ENCODE measurements at regions not wholly inside any gene's neighbourhood (a gene's known extent, or its start where the extent isn't known, plus 50 kb on each side); places are given as distances from the start of the nearest gene placed in this dataset.

DNA sequence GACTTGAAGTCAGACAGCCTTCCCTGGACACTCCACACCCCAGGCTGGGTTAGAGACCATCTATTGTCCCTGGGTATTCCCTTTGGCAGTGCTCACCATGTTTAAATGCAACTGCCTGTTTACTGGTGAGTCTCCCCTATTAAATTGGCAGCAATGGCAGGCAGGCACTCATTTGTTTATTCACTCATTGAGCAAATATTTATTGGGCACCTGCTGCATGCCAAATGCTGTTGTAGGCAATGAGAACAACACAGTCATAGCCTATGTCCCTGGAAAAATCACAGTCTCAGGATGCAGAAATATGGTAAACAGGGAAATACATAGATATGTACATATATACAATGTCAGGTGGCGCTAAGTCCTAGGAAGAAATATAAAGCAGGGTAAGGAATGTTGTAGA lies 212.8 kb downstream of the SUDS3 start:
- Histone ChIP-seq H3K9ac (ENCODE audit: low read length in 5 of 5) (no peak overlapping the region), H3K4me1 (ENCODE audit: control insufficient read depth in 5 of 5, insufficient read depth in 5 of 5, low read length in 5 of 5) (no peaks in the 10 kb centered on the region)

DNA sequence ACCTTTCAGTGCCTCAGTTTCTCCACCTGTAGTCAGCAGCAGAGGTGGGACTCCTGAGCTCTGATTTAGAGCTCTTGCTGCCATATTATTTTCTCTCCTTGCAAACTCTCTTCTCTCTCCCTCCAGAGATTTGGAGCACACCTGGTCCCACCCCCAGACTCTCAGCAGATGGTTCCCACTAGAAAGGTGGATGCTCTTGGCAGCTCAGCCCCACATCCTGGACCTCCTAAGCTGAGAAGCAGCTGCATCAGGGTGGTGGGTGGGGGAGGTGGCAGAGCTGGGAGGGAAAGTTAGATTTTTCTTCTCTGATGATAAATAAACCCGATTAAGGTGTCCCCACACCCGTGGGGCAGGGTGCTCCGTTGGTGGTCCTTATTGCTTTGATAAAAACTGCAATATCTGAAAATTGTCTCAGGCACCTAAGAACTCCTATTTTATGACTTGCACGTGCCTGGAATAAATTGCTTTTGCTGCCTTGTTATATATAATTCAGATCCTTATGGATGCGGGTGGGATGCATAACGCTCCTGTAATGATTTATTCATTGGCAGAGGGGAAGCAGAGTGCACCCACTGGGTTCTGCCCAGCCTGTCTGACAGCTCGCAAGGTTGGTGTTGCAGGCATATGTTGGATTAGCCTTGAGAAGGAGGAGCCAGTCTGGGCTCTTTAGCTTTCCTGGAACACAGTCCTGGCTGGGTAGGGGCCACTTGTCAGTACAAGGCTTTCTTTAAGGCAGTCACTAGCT lies 214.2 kb downstream of the SUDS3 start:
- H3K9me3 ChIP-seq (ENCODE audit: control insufficient read depth in 5 of 5, low read length in 5 of 5), result peaks cover 2 to 12% (median 4%) of the 10 kb centered on the region in 5 donors
- no peak overlapping the region for H3K27ac ChIP-seq (ENCODE audit: low read depth, low read length)
- no peaks in the 10 kb centered on the region for H3K36me3 ChIP-seq (ENCODE audit: control insufficient read depth in 5 of 5, insufficient read depth in 5 of 5, low read length in 5 of 5)
- no peaks in the 10 kb centered on the region for H3K4me1 ChIP-seq (ENCODE audit: control insufficient read depth in 5 of 5, insufficient read depth in 5 of 5, low read length in 5 of 5)
- H3K4me3 ChIP-seq (ENCODE audit: low read depth in 1 of 5, low read length in 5 of 5), result no peak overlapping the region
- no peak overlapping the region for H3K9ac ChIP-seq (ENCODE audit: low read length in 5 of 5)
- H3K27me3 ChIP-seq (ENCODE audit: control insufficient read depth in 5 of 5, insufficient read depth in 4 of 5, low read length in 5 of 5), result peaks cover 3 to 7% (median 4%) of the 10 kb centered on the region in 5 donors

More for the DNA sequence above, 212.8 kb downstream of the SUDS3 start:
- Histone ChIP-seq H3K9me3 (ENCODE audit: control insufficient read depth in 5 of 5, low read length in 5 of 5) (peaks cover 2 to 12% (median 4%) of the 10 kb centered on the region in 5 donors), H3K4me3 (ENCODE audit: low read depth in 1 of 5, low read length in 5 of 5) (no peak overlapping the region), H3K36me3 (ENCODE audit: control insufficient read depth in 5 of 5, insufficient read depth in 5 of 5, low read length in 5 of 5) (no peaks in the 10 kb centered on the region), H3K27me3 (ENCODE audit: control insufficient read depth in 5 of 5, insufficient read depth in 4 of 5, low read length in 5 of 5) (peaks cover 3 to 7% (median 4%) of the 10 kb centered on the region in 5 donors), H3K27ac (ENCODE audit: low read depth, low read length) (no peak overlapping the region)

DNA sequence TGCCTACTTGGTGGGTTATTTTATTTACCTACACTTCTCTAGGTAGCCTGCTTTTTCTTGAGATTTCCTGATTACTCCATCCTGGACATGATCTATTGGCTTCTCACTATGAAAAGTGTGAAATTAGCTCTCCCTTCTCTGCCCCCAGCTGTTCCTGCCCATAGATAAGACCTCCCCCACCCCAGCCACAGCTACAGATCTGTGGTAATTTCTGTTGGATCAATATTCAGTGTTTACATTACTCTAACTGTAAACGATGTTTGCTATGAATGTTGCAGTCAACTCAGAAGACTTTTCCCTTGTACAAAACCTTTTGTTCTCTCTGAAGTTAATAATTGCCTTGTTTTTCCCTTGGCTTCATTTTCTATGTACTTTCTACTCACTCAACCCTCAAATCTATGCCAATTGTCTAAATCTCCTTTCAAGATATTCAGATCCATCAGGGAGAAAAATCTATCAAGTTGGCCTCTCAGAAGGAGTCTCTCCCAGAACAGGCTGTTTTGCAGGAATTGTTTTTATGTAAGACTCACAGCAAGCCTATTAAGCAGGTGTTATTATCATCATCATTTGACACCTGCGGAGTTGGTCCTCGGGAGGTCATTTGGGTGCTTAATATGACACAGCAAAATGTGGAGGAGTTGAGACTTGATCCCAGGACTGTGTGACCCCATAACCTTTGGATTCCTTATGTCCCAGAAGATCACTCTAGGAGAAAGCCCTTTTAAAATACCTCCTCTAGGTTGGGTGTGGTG lies 227.4 kb downstream of the SUDS3 start:
- no peaks in the 10 kb centered on the region for H3K36me3 ChIP-seq (ENCODE audit: control insufficient read depth in 5 of 5, insufficient read depth in 5 of 5, low read length in 5 of 5)
- H3K9ac ChIP-seq (ENCODE audit: low read length in 5 of 5), result no peak overlapping the region
- no peak overlapping the region for H3K27ac ChIP-seq (ENCODE audit: low read depth, low read length)
- H3K4me3 ChIP-seq (ENCODE audit: low read depth in 1 of 5, low read length in 5 of 5), result no peak overlapping the region
- H3K9me3 ChIP-seq (ENCODE audit: control insufficient read depth in 5 of 5, low read length in 5 of 5), result peaks cover 0 to 7% (median 0%) of the 10 kb centered on the region in 5 donors
- H3K27me3 ChIP-seq (ENCODE audit: control insufficient read depth in 5 of 5, insufficient read depth in 4 of 5, low read length in 5 of 5), result peaks cover 0 to 7% (median 0%) of the 10 kb centered on the region in 5 donors
- no peaks in the 10 kb centered on the region for H3K4me1 ChIP-seq (ENCODE audit: control insufficient read depth in 5 of 5, insufficient read depth in 5 of 5, low read length in 5 of 5)

DNA sequence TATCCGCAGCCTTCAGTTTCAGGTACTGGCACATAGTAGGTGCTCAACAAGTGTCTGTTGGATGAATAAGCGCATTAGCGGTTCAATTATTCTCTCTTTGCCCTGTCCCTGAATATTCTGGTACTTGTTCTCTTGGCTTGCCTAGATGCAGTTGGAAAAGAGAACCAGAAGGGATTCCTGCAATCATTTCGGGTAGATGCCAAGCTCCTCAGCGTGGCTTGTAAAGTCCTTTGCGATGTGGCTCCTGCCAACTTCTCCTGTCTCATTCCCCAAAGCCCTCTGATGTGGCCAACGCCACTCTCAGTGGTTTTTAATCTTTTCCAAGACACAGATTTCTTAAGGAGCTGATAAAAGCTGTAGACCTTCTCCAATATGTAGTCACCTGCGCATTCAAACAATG lies 230.3 kb downstream of the SUDS3 start:
- Histone ChIP-seq H3K27ac (ENCODE audit: low read depth, low read length) (no peak overlapping the region), H3K9ac (ENCODE audit: low read length in 5 of 5) (no peak overlapping the region), H3K4me3 (ENCODE audit: low read depth in 1 of 5, low read length in 5 of 5) (no peak overlapping the region), H3K4me1 (ENCODE audit: control insufficient read depth in 5 of 5, insufficient read depth in 5 of 5, low read length in 5 of 5) (no peaks in the 10 kb centered on the region), H3K27me3 (ENCODE audit: control insufficient read depth in 5 of 5, insufficient read depth in 4 of 5, low read length in 5 of 5) (peaks cover 0 to 7% (median 0%) of the 10 kb centered on the region in 5 donors), H3K36me3 (ENCODE audit: control insufficient read depth in 5 of 5, insufficient read depth in 5 of 5, low read length in 5 of 5) (no peaks in the 10 kb centered on the region), H3K9me3 (ENCODE audit: control insufficient read depth in 5 of 5, low read length in 5 of 5) (peaks cover 0 to 7% (median 0%) of the 10 kb centered on the region in 5 donors)

DNA sequence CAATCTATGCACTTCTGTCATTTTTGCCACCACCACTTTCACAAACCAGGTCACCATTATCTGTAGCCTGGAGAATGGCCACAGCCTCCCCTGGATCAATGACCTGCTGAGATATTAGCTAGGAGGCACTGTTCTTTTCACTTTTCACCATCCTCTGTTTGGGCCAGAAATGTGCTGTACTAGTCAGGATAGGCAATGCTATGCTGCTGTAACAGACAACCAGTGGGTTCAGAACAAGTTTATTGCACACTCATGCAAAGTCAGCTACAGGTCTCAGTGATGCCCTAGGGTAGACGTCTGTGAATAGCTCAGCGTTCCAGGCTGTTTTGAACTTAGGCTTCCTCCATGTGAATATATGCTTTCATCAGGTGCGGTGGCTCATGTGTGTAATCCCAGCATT lies 231.5 kb downstream of the SUDS3 start:
- peaks cover 0 to 7% (median 0%) of the 10 kb centered on the region in 5 donors for H3K27me3 ChIP-seq (ENCODE audit: control insufficient read depth in 5 of 5, insufficient read depth in 4 of 5, low read length in 5 of 5)
- no peaks in the 10 kb centered on the region for H3K4me1 ChIP-seq (ENCODE audit: control insufficient read depth in 5 of 5, insufficient read depth in 5 of 5, low read length in 5 of 5)
- no peak overlapping the region for H3K27ac ChIP-seq (ENCODE audit: low read depth, low read length)
- H3K36me3 ChIP-seq (ENCODE audit: control insufficient read depth in 5 of 5, insufficient read depth in 5 of 5, low read length in 5 of 5), result no peaks in the 10 kb centered on the region
- no peak overlapping the region for H3K9ac ChIP-seq (ENCODE audit: low read length in 5 of 5)
- H3K9me3 ChIP-seq (ENCODE audit: control insufficient read depth in 5 of 5, low read length in 5 of 5), result peaks cover 0 to 8% (median 1%) of the 10 kb centered on the region in 5 donors
- H3K4me3 ChIP-seq (ENCODE audit: low read depth in 1 of 5, low read length in 5 of 5), result no peak overlapping the region

DNA sequence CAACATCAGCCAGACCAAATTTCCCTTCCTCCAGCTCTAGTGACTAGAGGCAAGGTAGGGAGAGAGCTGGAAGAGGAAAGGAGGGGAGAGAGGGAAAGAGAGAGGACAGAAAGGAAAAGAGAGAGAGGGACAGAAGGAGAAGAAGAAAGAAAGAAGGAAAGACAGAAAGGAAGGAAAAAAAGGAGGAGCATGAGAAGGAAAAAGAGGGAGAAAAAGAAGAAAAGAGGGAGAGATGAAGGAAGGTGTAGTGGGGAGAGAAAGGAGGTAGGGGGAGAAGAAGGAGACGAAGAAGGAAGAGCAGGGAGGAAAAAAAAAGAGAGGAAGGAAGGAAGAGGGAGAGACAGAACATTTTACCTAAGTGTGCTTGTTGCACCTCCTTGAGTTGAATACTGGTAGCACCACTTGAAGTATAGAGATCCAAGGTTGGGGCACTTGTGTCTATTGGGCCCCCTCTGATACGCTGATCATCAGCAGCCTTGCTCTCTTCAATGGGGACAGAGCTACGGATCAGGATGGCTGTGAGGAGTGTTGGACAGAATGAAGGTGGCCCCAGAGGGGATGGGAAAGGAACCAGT lies 232.5 kb downstream of the SUDS3 start:
- H3K9me3 ChIP-seq (ENCODE audit: control insufficient read depth in 5 of 5, low read length in 5 of 5), result peaks cover 0 to 13% (median 10%) of the 10 kb centered on the region in 5 donors
- no peak overlapping the region for H3K4me3 ChIP-seq (ENCODE audit: low read depth in 1 of 5, low read length in 5 of 5)
- H3K9ac ChIP-seq (ENCODE audit: low read length in 5 of 5), result no peak overlapping the region
- peaks cover 0 to 7% (median 0%) of the 10 kb centered on the region in 5 donors for H3K27me3 ChIP-seq (ENCODE audit: control insufficient read depth in 5 of 5, insufficient read depth in 4 of 5, low read length in 5 of 5)
- no peak overlapping the region for H3K27ac ChIP-seq (ENCODE audit: low read depth, low read length)
- H3K36me3 ChIP-seq (ENCODE audit: control insufficient read depth in 5 of 5, insufficient read depth in 5 of 5, low read length in 5 of 5), result no peaks in the 10 kb centered on the region
- H3K4me1 ChIP-seq (ENCODE audit: control insufficient read depth in 5 of 5, insufficient read depth in 5 of 5, low read length in 5 of 5), result no peaks in the 10 kb centered on the region

DNA sequence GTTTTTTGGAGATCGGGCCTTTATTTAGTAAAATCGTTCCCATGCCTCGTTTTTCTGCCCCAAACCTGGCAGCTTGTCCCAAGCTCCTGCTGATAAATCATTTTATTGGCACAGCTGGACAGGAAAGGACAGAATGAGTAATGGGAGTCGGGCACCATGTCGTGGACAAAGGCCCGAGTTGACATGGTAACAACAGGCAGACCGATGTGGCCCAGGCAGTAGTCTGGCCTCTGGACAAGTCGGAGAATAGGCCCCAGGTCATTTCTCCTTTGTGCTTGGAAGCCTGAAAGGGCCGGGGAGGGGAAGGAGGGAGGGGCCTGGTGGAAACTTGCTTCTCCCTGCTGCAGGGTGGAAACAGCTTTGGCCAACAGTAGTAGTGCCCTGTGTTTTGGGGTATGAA lies 234.9 kb downstream of the SUDS3 start:
- H3K27ac ChIP-seq (ENCODE audit: low read depth, low read length), result no peak overlapping the region
- H3K9me3 ChIP-seq (ENCODE audit: control insufficient read depth in 5 of 5, low read length in 5 of 5), result peaks cover 0 to 15% (median 13%) of the 10 kb centered on the region in 5 donors

DNA sequence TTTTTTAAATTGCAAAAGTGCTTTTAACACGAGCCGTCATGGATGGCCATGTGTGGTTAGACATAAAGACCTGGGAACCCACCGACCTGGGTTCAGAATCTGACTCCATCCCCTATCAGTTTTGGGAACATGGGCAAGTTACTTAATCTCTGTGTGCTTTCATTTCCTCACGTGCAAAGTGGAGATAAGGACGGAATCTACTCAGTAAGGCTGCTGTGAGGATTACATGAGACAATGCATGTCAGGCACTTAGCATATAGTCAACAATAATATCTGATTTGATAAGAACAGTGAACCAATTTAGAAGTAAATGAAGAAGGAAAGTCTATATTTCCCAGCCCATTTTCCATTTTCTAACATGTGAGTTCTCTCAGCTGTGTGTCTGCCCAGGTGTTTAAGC lies 235.4 kb downstream of the SUDS3 start:
- no peaks in the 10 kb centered on the region for H3K36me3 ChIP-seq (ENCODE audit: control insufficient read depth in 5 of 5, insufficient read depth in 5 of 5, low read length in 5 of 5)
- no peak overlapping the region for H3K9ac ChIP-seq (ENCODE audit: low read length in 5 of 5)
- H3K27me3 ChIP-seq (ENCODE audit: control insufficient read depth in 5 of 5, insufficient read depth in 4 of 5, low read length in 5 of 5), result peaks cover 0 to 4% (median 0%) of the 10 kb centered on the region in 5 donors
- no peak overlapping the region for H3K27ac ChIP-seq (ENCODE audit: low read depth, low read length)
- no peaks in the 10 kb centered on the region for H3K4me1 ChIP-seq (ENCODE audit: control insufficient read depth in 5 of 5, insufficient read depth in 5 of 5, low read length in 5 of 5)
- H3K4me3 ChIP-seq (ENCODE audit: low read depth in 1 of 5, low read length in 5 of 5), result no peak overlapping the region
- peaks cover 0 to 15% (median 13%) of the 10 kb centered on the region in 5 donors for H3K9me3 ChIP-seq (ENCODE audit: control insufficient read depth in 5 of 5, low read length in 5 of 5)

More for the DNA sequence above, 234.9 kb downstream of the SUDS3 start:
- Histone ChIP-seq H3K4me3 (ENCODE audit: low read depth in 1 of 5, low read length in 5 of 5) (no peak overlapping the region), H3K9ac (ENCODE audit: low read length in 5 of 5) (no peak overlapping the region), H3K4me1 (ENCODE audit: control insufficient read depth in 5 of 5, insufficient read depth in 5 of 5, low read length in 5 of 5) (no peaks in the 10 kb centered on the region), H3K27me3 (ENCODE audit: control insufficient read depth in 5 of 5, insufficient read depth in 4 of 5, low read length in 5 of 5) (peaks cover 0 to 7% (median 0%) of the 10 kb centered on the region in 5 donors), H3K36me3 (ENCODE audit: control insufficient read depth in 5 of 5, insufficient read depth in 5 of 5, low read length in 5 of 5) (no peaks in the 10 kb centered on the region)

DNA sequence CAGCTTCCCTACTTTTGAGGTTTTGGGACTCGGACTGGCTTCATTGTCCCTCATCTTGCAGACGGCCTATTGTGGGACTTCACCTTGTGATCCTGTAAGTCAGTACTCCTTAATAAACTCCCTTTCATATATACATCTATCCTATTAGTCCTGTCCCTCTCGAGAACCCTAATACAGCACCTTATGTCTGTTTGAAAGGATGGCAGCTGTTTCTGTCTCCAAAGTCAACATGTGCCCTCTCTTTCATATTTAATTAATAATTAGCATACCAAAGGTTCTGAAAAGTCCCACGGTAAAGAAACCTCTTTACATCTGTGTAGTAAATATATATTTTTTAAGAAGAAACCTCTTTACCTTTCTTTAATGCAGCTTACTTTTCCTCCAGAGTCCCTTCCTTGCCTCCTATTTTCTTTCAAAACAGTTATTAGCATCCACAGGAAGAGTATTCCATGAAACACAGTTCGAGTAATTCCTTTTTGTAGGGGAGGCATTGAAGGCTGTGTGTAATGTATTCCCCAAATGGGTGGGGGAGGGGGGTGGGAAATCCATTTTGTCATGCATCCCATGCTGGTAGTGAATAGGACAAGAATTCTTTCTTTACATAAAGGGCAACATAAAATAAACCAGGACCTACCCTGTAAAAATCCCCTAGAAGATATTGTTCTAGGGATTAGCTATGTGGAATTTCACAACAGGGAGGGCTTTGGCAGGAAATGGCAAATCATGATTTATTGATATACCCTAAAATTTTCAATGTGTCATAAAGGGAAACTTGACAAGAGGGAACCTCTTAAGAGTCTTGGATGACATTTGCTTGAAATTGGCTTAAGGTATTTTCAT lies 241.5 kb downstream of the SUDS3 start:
- H3K4me1 ChIP-seq (ENCODE audit: control insufficient read depth in 5 of 5, insufficient read depth in 5 of 5, low read length in 5 of 5), result no peaks in the 10 kb centered on the region
- H3K36me3 ChIP-seq (ENCODE audit: control insufficient read depth in 5 of 5, insufficient read depth in 5 of 5, low read length in 5 of 5), result no peaks in the 10 kb centered on the region
- no peaks in the 10 kb centered on the region for H3K27me3 ChIP-seq (ENCODE audit: control insufficient read depth in 5 of 5, insufficient read depth in 4 of 5, low read length in 5 of 5)
- H3K27ac ChIP-seq (ENCODE audit: low read depth, low read length), result no peak overlapping the region
- no peak overlapping the region for H3K9ac ChIP-seq (ENCODE audit: low read length in 5 of 5)
- H3K9me3 ChIP-seq (ENCODE audit: control insufficient read depth in 5 of 5, low read length in 5 of 5), result peaks cover 0 to 14% (median 6%) of the 10 kb centered on the region in 5 donors
- no peak overlapping the region for H3K4me3 ChIP-seq (ENCODE audit: low read depth in 1 of 5, low read length in 5 of 5)
